Stimulated activated CD8-positive, alpha-beta memory T cell treated with anti-CD3 and anti-CD28 coated beads, Interleukin-15, amount 100 ng/mL, for 1 hour (primary cell): ENCODE measurements at regions not wholly inside any gene's neighbourhood (a gene's known extent, or its start where the extent isn't known, plus 50 kb on each side); places are given as distances from the start of the nearest gene placed in this dataset.
"Not testable (repeated sequence)": the region's sequence is repeated elsewhere in the genome, so short reads cannot be mapped to it uniquely, and the experiment has no call there.

Source experiments
- DNase-seq: peaks from one replicate; pipeline ENCODE4 v3.0.0-alpha.2; 2020; ENCODE audit warnings: low read depth

GRCh38 chr17:30712859-30713258 lies 111.6 kb downstream of the CRLF3 start:
- not testable (repeated sequence) for DNase-seq

- not testable (repeated sequence) for DNase-seq
These were observed 112.6 kb downstream of the CRLF3 start for GRCh38 chr17:30711626-30712507.

GRCh38 chr17:30711176-30711575 lies 113.3 kb downstream of the CRLF3 start:
- DNase-seq = not testable (repeated sequence)

GRCh38 chr17:30710276-30711088 lies 114.0 kb downstream of the CRLF3 start:
- not testable (repeated sequence) for DNase-seq

GRCh38 chr17:30709561-30710275 lies 114.8 kb downstream of the CRLF3 start:
- DNase-seq = not testable (repeated sequence)

GRCh38 chr17:30709096-30709495 lies 115.4 kb downstream of the CRLF3 start:
- not testable (repeated sequence) for DNase-seq

GRCh38 chr17:30708241-30709078 lies 116.0 kb downstream of the CRLF3 start:
- peak; percentile 40 for DNase-seq

- DNase-seq = not testable (repeated sequence)
These were observed 116.7 kb downstream of the CRLF3 start for GRCh38 chr17:30707724-30708240.

- not testable (repeated sequence) for DNase-seq
These were observed 117.8 kb downstream of the CRLF3 start for GRCh38 chr17:30706461-30707335.

- not testable (repeated sequence) for DNase-seq
These were observed 118.5 kb downstream of the CRLF3 start for GRCh38 chr17:30706004-30706403.

- no peak for DNase-seq
These were observed 122.9 kb downstream of the CRLF3 start for GRCh38 chr17:30701498-30701989.

- not testable (repeated sequence) for DNase-seq
These were observed 123.7 kb downstream of the CRLF3 start for GRCh38 chr17:30700833-30701232.

- peak; percentile 53 for DNase-seq
These were observed 126.7 kb downstream of the CRLF3 start for GRCh38 chr17:30697619-30698460.

GRCh38 chr17:30696234-30696633 lies 128.3 kb downstream of the CRLF3 start:
- DNase-seq = no peak

GRCh38 chr17:30695265-30695811 lies 129.2 kb downstream of the CRLF3 start:
- DNase-seq = not testable (repeated sequence)

GRCh38 chr17:30693772-30694171 lies 130.7 kb downstream of the CRLF3 start:
- not testable (repeated sequence) for DNase-seq

- not testable (repeated sequence) for DNase-seq
These were observed 135.1 kb downstream of the CRLF3 start for GRCh38 chr17:30689266-30690000.
